ENCODE measurements at regions not wholly inside any gene's neighbourhood (a gene's known extent, or its start where the extent isn't known, plus 50 kb on each side); places are given as distances from the start of the nearest gene placed in this dataset.

DNA sequence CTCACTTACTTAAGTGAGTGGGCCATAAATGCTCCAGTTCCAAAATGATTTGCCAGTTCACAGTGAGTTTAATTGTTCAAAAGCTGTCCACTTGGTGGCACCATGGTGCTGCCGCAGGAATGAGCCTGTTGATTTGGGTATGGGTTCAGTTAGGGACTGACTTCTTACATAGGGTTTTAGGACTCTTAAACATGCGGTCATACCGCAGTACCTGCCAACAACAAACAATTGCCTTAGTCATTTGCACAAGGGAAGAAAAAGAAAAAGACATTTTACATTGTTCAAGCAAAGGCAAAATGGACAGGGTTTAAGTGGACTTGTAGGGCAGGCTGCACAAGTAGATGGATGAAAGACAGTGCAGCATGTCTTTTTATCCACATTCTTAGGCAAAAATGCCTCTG lies 80.0 kb upstream of the DBX2 start:
- H3K27ac ChIP-seq = no peak overlapping the region
- no peaks in the 10 kb centered on the region for H3K4me1 ChIP-seq
- H3K36me3 ChIP-seq = no peaks in the 10 kb centered on the region
- intact Hi-C loops (cut with DNase I; ENCODE audit: low total_unique reads) = no loop called here
- no peak overlapping the region for H3K4me3 ChIP-seq
- no peak for DNase-seq
- 5 to 14% (median 8%) methylated on average over 3 of the region's 3 CpGs for WGBS, 5 donors
- no peak for TF ChIP-seq POLR2A (IDR thresholded peaks at IDR 0.05)
- TF ChIP-seq, protein P1, sequence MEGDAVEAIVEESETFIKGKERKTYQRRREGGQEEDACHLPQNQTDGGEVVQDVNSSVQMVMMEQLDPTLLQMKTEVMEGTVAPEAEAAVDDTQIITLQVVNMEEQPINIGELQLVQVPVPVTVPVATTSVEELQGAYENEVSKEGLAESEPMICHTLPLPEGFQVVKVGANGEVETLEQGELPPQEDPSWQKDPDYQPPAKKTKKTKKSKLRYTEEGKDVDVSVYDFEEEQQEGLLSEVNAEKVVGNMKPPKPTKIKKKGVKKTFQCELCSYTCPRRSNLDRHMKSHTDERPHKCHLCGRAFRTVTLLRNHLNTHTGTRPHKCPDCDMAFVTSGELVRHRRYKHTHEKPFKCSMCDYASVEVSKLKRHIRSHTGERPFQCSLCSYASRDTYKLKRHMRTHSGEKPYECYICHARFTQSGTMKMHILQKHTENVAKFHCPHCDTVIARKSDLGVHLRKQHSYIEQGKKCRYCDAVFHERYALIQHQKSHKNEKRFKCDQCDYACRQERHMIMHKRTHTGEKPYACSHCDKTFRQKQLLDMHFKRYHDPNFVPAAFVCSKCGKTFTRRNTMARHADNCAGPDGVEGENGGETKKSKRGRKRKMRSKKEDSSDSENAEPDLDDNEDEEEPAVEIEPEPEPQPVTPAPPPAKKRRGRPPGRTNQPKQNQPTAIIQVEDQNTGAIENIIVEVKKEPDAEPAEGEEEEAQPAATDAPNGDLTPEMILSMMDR (IDR thresholded peaks at IDR 0.05 in 8 of 11, conservative IDR thresholded peaks at IDR 0.05 in 3 of 11) = peak in 5 of 11 experiments; percentile 17 to 30 (median 22)
- H3K27me3 ChIP-seq (replicated peaks in 1 of 7) = peaks cover 0 to 9% (median 0%) of the 10 kb centered on the region in 7 donors
- H3K9me3 ChIP-seq = no peaks in the 10 kb centered on the region

DNA sequence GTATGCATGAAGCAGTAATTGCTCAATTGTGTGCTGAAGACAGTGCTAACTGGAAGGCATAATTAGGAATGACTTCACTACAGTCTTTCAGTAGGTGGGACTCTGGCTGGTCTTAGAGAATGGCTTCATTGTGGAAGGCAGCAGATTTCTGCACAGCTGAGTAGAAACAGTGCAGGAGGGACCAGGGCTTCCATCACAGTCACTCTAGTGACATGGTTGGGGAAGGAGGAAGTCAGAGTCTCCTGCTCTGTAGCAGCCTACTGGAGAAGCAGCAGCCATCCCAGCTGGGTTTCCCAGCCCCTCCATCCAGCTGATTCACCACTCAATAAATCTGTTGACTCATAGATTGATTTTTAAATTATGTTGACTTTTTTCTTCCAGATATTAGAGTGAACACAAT lies 80.6 kb upstream of the DBX2 start:
- no peak for TF ChIP-seq POLR2A (IDR thresholded peaks at IDR 0.05)
- TF ChIP-seq, protein P1 (IDR thresholded peaks at IDR 0.05 in 8 of 11, conservative IDR thresholded peaks at IDR 0.05 in 3 of 11) = no peak
- no peak for TF ChIP-seq POLR2AphosphoS5 (IDR thresholded peaks at IDR 0.05)
- Histone ChIP-seq H3K27ac (no peak overlapping the region), H3K4me1 (no peaks in the 10 kb centered on the region)

DNA sequence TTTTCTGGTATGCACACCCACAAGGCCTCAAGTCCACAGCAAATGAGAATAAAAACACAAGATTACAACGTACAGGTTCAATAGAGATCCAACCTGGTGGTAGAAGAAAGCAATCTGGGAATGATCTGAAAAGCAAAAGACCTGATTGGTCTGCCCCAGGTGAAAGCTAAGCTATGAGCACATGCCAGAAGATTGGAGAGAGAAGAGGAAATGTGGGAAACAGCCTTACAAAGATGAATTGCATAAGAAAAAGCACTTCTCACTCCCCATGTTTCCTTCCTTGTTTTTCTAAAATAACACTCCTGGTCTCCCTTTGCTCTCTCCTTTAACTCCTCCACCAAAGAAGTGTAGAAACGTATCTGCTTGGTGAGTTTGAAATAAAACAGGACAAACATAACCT lies 77.3 kb upstream of the ANO6 start:
- intact Hi-C loops (cut with DNase I; ENCODE audit: low total_unique reads) = no loop called here
- Histone ChIP-seq H3K9me3 (peaks cover 0 to 2% (median 0%) of the 10 kb centered on the region in 8 donors), H3K27me3 (replicated peaks in 1 of 7) (no peaks in the 10 kb centered on the region), H3K4me3 (no peak overlapping the region), H3K36me3 (no peaks in the 10 kb centered on the region), H3K4me1 (no peaks in the 10 kb centered on the region), H3K27ac (no peak overlapping the region)
- TF ChIP-seq POLR2A (IDR thresholded peaks at IDR 0.05) = no peak
- WGBS, 5 donors = 27 to 52% (median 40%) methylated on average over 2 of the region's 2 CpGs
- DNase-seq = no peak

More for the DNA sequence above, 80.6 kb upstream of the DBX2 start:
- intact Hi-C loops (cut with DNase I; ENCODE audit: low total_unique reads) = no loop called here
- Histone ChIP-seq H3K36me3 (no peaks in the 10 kb centered on the region), H3K4me3 (no peak overlapping the region), H3K27me3 (replicated peaks in 1 of 7) (peaks cover 0 to 9% (median 0%) of the 10 kb centered on the region in 7 donors), H3K9me3 (no peaks in the 10 kb centered on the region)
- DNase-seq = no peak

DNA sequence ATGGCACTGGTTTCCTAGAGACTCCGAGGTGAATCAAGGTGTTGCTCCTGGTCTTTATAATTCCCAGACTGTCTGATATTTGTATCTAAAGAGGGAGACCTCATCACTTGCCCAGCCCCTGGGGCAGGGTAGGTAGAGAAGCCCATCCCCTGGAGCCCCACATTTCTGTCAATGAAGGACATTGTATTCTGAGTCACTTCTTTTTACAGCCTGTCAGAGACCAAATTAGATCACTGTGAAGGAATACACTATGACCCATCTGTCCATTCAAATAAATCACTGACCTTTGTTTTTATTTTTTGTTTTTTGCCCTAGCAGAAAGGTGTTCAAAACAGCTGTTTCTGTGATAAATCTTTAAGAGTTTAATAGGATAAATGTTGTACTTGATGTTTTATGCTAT lies 67.9 kb upstream of the ANO6 start:
- TF ChIP-seq POLR2AphosphoS5 (IDR thresholded peaks at IDR 0.05) (no peak), POLR2A (IDR thresholded peaks at IDR 0.05) (no peak)
- TF ChIP-seq, protein P1 (IDR thresholded peaks at IDR 0.05 in 8 of 11, conservative IDR thresholded peaks at IDR 0.05 in 3 of 11) = no peak
- DNase-seq = no peak
- Histone ChIP-seq H3K27me3 (replicated peaks in 1 of 7) (no peaks in the 10 kb centered on the region), H3K36me3 (no peaks in the 10 kb centered on the region), H3K4me3 (no peak overlapping the region), H3K27ac (no peak overlapping the region), H3K4me1 (no peaks in the 10 kb centered on the region), H3K9me3 (peaks cover 0 to 31% (median 23%) of the 10 kb centered on the region in 8 donors)
- intact Hi-C loops (cut with DNase I; ENCODE audit: low total_unique reads) = no loop called here
- WGBS, 5 donors = 60 to 90% (median 81%) methylated on average over 1 of the region's 1 CpG

DNA sequence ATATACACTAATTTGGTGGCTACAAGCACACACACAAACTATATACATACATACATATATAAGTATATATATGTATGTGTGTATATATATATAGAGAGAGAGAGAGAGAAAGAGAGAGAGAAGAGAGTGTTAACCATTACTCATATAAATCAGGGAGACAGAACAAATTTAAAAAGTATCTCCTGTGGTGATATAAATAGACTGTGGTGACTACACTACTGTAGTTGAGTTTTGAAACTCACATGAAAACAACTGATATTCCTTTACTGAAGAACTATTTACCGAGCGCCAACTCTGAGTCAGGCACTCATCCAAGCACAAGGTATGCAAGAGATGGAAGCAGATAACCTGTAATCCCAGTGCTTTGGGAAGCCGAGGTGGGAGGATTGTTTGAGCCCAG lies 67.3 kb upstream of the ANO6 start:
- H3K9me3 ChIP-seq = peaks cover 0 to 31% (median 23%) of the 10 kb centered on the region in 8 donors
- H3K4me3 ChIP-seq = no peak overlapping the region
- TF ChIP-seq, protein P1 (IDR thresholded peaks at IDR 0.05 in 8 of 11, conservative IDR thresholded peaks at IDR 0.05 in 3 of 11) = no peak
- TF ChIP-seq POLR2A (IDR thresholded peaks at IDR 0.05) (no peak), POLR2AphosphoS5 (IDR thresholded peaks at IDR 0.05) (no peak)
- DNase-seq = no peak
- H3K27me3 ChIP-seq (replicated peaks in 1 of 7) = no peaks in the 10 kb centered on the region
- H3K27ac ChIP-seq = no peak overlapping the region
- WGBS, 5 donors = 91 to 95% (median 93%) methylated on average over 3 of the region's 3 CpGs
- H3K36me3 ChIP-seq = no peaks in the 10 kb centered on the region
- H3K4me1 ChIP-seq = no peaks in the 10 kb centered on the region
- intact Hi-C loops (cut with DNase I; ENCODE audit: low total_unique reads) = no loop called here

Data from spleen (tissue), 11 donors.